A549 (cell line): ENCODE measurements at regions not wholly inside any gene's neighbourhood (a gene's known extent, or its start where the extent isn't known, plus 50 kb on each side); places are given as distances from the start of the nearest gene placed in this dataset.

ENCODE experiments used
- CEBPB ChIP-seq, 2 experiments: fragments of >200 bp in 1 of 2; sonication (Bioruptor Twin) in 1 of 2; formaldehyde crosslinking in 1 of 2; IDR thresholded peaks; 2 replicates each; pipeline ENCODE4 v1.6.1; 2012 to 2016
- CHD4 ChIP-seq: fragments of 200-600 bp; sonication (generic); IDR thresholded peaks from 2 replicates; pipeline ENCODE4 v1.6.1; 2016; ENCODE audit warnings: antibody characterized with exemption, mild to moderate bottlenecking, borderline replicate concordance
- FOXS1 ChIP-seq: fragments of 250-450 bp; sonication (Bioruptor Pico); IDR thresholded peaks from 2 replicates; pipeline ENCODE4 v1.5.0; 2020; ENCODE audit warnings: mild to moderate bottlenecking, moderate library complexity
- HOXB13 ChIP-seq: fragments of 250-450 bp; sonication (Bioruptor Pico); IDR thresholded peaks from 2 replicates; pipeline ENCODE4 v1.5.0; 2020; ENCODE audit warnings: low read depth, mild to moderate bottlenecking, moderate library complexity
- JUN ChIP-seq, 2 experiments: fragments of >200 bp; sonication (Bioruptor Twin); formaldehyde crosslinking; IDR thresholded peaks; 2 replicates in 1 of 2; 3 replicates in 1 of 2; pipeline ENCODE4 v1.6.1; 2016 to 2017
- KDM1A ChIP-seq: fragments of 200-600 bp; sonication (generic); IDR thresholded peaks from 2 replicates; pipeline ENCODE4 v1.6.1; 2016; ENCODE audit warnings: low read depth, mild to moderate bottlenecking
- MAFK ChIP-seq: fragments of 450-650 bp; IDR thresholded peaks from 2 replicates; pipeline ENCODE4 v1.6.1; 2014; ENCODE audit not compliant: partially characterized antibody
- TF ChIP-seq, protein P1 (sequence below): fragments of 200-600 bp; sonication (generic); IDR thresholded peaks from 2 replicates; pipeline ENCODE4 v1.6.1; 2016; ENCODE audit warnings: antibody characterized with exemption, mild to moderate bottlenecking, moderate library complexity
- TF ChIP-seq, protein P2 (sequence below): fragments of >200 bp; sonication (Bioruptor Twin); formaldehyde crosslinking; IDR thresholded peaks from 3 replicates; pipeline ENCODE4 v1.5.1; 2016
- TF ChIP-seq, protein P3 (sequence below): fragments of 150-350 bp; IDR thresholded peaks from 2 replicates; pipeline ENCODE4 v1.6.1; 2014; ENCODE audit warnings: low read depth, mild to moderate bottlenecking, low read length

DNA sequence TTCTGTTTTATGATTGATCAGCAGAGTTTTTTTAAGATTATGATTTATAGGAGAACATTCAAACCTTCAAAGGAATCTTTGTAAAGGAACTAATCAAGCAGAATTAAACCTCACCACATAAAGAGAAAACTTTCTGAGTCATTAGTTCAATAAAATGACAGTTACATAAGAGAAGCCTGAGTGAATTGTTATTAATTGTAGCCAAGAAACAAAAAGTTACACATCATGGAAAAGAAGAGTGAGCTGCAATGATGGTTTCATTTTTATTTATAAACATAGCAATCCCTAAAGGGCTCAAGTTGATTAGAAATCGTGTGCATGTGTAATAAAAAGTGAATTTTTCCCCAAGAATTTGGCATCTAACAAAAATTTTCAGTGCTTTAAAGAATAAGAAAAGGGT is 731.4 kb downstream of the LTN1 start:
- TF ChIP-seq MAFK (no peak), CEBPB (IDR thresholded peaks at IDR 0.05) (no peak), KDM1A (no peak), FOXS1 (CRISPR knock-in tag) (no peak), CHD4 (no peak), HOXB13 (no peak), JUN (IDR thresholded peaks at IDR 0.05) (no peak)
- TF ChIP-seq, protein P1, sequence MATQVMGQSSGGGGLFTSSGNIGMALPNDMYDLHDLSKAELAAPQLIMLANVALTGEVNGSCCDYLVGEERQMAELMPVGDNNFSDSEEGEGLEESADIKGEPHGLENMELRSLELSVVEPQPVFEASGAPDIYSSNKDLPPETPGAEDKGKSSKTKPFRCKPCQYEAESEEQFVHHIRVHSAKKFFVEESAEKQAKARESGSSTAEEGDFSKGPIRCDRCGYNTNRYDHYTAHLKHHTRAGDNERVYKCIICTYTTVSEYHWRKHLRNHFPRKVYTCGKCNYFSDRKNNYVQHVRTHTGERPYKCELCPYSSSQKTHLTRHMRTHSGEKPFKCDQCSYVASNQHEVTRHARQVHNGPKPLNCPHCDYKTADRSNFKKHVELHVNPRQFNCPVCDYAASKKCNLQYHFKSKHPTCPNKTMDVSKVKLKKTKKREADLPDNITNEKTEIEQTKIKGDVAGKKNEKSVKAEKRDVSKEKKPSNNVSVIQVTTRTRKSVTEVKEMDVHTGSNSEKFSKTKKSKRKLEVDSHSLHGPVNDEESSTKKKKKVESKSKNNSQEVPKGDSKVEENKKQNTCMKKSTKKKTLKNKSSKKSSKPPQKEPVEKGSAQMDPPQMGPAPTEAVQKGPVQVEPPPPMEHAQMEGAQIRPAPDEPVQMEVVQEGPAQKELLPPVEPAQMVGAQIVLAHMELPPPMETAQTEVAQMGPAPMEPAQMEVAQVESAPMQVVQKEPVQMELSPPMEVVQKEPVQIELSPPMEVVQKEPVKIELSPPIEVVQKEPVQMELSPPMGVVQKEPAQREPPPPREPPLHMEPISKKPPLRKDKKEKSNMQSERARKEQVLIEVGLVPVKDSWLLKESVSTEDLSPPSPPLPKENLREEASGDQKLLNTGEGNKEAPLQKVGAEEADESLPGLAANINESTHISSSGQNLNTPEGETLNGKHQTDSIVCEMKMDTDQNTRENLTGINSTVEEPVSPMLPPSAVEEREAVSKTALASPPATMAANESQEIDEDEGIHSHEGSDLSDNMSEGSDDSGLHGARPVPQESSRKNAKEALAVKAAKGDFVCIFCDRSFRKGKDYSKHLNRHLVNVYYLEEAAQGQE, result no peak
- TF ChIP-seq, protein P2, sequence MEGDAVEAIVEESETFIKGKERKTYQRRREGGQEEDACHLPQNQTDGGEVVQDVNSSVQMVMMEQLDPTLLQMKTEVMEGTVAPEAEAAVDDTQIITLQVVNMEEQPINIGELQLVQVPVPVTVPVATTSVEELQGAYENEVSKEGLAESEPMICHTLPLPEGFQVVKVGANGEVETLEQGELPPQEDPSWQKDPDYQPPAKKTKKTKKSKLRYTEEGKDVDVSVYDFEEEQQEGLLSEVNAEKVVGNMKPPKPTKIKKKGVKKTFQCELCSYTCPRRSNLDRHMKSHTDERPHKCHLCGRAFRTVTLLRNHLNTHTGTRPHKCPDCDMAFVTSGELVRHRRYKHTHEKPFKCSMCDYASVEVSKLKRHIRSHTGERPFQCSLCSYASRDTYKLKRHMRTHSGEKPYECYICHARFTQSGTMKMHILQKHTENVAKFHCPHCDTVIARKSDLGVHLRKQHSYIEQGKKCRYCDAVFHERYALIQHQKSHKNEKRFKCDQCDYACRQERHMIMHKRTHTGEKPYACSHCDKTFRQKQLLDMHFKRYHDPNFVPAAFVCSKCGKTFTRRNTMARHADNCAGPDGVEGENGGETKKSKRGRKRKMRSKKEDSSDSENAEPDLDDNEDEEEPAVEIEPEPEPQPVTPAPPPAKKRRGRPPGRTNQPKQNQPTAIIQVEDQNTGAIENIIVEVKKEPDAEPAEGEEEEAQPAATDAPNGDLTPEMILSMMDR, result no peak
- TF ChIP-seq, protein P3, sequence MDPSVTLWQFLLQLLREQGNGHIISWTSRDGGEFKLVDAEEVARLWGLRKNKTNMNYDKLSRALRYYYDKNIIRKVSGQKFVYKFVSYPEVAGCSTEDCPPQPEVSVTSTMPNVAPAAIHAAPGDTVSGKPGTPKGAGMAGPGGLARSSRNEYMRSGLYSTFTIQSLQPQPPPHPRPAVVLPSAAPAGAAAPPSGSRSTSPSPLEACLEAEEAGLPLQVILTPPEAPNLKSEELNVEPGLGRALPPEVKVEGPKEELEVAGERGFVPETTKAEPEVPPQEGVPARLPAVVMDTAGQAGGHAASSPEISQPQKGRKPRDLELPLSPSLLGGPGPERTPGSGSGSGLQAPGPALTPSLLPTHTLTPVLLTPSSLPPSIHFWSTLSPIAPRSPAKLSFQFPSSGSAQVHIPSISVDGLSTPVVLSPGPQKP, result no peak
